Fibroblast of mammary gland (primary cell): ENCODE measurements at regions not wholly inside any gene's neighbourhood (a gene's known extent, or its start where the extent isn't known, plus 50 kb on each side); places are given as distances from the start of the nearest gene placed in this dataset.

ENCODE experiments used
- DNase-seq: peaks from one replicate; pipeline ENCODE4 v3.0.0-alpha.2; 2010; ENCODE audit warnings: low read depth
- H3K4me3 ChIP-seq: 2 replicates; pipeline ENCODE4 v1.5.1; 2011; ENCODE audit warnings: low read depth, mild to moderate bottlenecking, low read length, moderate library complexity; ENCODE audit not compliant: control insufficient read depth
- TF ChIP-seq, protein P1 (sequence below): conservative IDR thresholded peaks from 2 replicates; pipeline ENCODE4 v1.5.1; 2011; ENCODE audit warnings: low read depth, low read length, inconsistent platforms; ENCODE audit not compliant: control insufficient read depth, insufficient read depth

- no peak overlapping the region for H3K4me3 ChIP-seq
- no peak for DNase-seq
- TF ChIP-seq, protein P1, sequence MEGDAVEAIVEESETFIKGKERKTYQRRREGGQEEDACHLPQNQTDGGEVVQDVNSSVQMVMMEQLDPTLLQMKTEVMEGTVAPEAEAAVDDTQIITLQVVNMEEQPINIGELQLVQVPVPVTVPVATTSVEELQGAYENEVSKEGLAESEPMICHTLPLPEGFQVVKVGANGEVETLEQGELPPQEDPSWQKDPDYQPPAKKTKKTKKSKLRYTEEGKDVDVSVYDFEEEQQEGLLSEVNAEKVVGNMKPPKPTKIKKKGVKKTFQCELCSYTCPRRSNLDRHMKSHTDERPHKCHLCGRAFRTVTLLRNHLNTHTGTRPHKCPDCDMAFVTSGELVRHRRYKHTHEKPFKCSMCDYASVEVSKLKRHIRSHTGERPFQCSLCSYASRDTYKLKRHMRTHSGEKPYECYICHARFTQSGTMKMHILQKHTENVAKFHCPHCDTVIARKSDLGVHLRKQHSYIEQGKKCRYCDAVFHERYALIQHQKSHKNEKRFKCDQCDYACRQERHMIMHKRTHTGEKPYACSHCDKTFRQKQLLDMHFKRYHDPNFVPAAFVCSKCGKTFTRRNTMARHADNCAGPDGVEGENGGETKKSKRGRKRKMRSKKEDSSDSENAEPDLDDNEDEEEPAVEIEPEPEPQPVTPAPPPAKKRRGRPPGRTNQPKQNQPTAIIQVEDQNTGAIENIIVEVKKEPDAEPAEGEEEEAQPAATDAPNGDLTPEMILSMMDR: no peak
These were observed 1198.4 kb upstream of the CITED2 start for GRCh38 chr6:140572867-140573266.

DNA sequence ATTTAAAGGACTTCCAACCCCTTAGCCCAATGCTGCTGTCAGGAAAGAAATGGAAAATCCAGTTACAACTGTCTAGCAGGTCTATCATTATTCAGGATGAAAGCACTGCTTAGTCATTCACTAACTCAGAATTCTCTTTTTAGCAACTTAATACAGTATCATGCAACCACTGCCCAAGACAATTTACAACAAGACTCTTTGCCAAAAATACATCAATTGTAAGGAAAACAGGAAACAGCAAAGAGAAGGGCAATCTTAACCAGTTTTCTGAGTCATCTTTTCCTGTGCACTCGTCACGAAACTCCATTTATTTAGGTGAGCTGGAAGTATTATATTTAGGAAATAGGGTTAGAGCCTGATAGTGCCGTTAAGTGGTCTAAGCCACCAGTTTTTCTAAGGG, 1197.7 kb upstream of the CITED2 start:
- peak; percentile 94 for DNase-seq
- TF ChIP-seq, protein P1: no peak
- H3K4me3 ChIP-seq: no peak overlapping the region

DNA sequence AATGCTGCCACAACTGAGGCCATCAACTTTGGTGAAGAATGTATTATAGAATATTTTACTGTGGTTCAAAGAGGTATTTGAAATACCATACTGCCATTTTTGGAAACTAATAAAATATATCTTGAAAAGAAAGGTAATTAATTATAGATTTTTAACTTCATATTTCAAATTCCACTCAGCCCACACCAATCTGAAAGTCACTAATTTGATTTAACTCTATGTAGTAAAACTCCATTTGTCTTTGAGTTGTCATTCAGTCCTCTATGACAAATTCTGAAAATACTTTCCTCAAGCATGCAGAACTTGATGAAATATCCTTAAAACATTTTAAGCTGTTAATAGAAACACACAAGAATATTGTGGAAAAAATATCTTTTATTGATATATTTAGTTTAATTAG, 1196.7 kb upstream of the CITED2 start:
- TF ChIP-seq, protein P1: no peak
- no peak overlapping the region for H3K4me3 ChIP-seq
- DNase-seq: peak; percentile 15

GRCh38 chr6:140567466-140567865, 1193.0 kb upstream of the CITED2 start:
- H3K4me3 ChIP-seq: no peak overlapping the region
- TF ChIP-seq, protein P1: no peak
- DNase-seq: peak; percentile 37

DNA sequence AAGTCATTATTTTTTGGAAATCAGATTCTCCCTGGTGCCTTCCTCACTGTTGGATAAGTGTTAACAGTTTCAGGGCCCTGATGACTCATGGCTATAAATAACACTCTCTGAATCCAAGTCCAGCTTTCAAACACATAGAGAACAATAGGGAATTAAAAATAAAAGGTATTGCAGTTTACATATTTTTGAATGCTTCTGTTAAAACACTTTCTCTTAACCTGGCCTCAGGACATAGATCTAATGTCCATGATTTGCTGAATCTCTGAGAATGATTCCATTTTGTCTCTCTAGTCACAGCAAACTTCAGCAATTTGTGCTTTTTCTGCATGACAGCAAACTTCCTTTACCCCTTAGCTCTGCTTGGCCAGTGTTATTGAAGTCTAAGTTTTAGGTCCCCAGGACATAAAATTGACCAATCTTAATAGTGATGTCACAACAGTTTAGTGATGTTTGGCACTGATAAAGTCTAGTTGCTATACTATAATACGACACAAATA, 1192.4 kb upstream of the CITED2 start:
- peak; percentile 74 for DNase-seq
- no peak overlapping the region for H3K4me3 ChIP-seq
- TF ChIP-seq, protein P1: no peak

GRCh38 chr6:140563728-140564127, 1189.3 kb upstream of the CITED2 start:
- DNase-seq: no peak
- H3K4me3 ChIP-seq: no peak overlapping the region
- TF ChIP-seq, protein P1: no peak

- TF ChIP-seq, protein P1: no peak
- no peak for DNase-seq
- no peak overlapping the region for H3K4me3 ChIP-seq
These were observed 1187.3 kb upstream of the CITED2 start for GRCh38 chr6:140561701-140562100.
